ENCODE measurements at regions not wholly inside any gene's neighbourhood (a gene's known extent, or its start where the extent isn't known, plus 50 kb on each side); places are given as distances from the start of the nearest gene placed in this dataset.
A peak's percentile ranks its signal among the peaks of the same experiment; 100 is the strongest.

DNA sequence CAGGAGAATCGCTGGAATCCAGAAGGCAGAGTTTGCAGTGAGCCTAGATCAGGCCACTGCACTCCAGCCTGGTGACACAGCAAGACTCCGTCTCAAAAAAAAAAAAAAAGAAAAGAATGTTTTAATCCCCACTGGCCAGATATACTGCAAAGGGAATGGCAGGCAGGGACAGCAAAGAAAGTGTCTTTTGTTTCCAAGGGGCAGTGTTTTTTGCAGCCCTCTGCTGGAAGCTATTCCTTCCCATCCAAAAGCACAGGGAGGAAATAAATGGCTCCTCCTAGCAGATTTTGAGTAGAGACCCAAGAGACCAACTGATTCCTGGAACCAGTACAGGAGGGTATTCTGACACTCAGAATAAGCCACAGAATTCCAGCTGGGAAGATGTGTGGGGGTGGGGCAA lies 112.5 kb upstream of the STMND1 start:
- H3K27ac ChIP-seq (ENCODE audit: insufficient read depth in 1 of 2, low read depth in 1 of 2, low read length in 2 of 2, poor library complexity in 1 of 2, severe bottlenecking in 2 of 2): no peak overlapping the region
- peaks cover 0 to 16% (median 9%) of the 10 kb centered on the region in 4 experiments for H3K4me1 ChIP-seq (ENCODE audit: control extremely low read depth in 1 of 4, control insufficient read depth in 4 of 4, insufficient read depth in 4 of 4, low read length in 3 of 4)
- H3K9me3 ChIP-seq (ENCODE audit: control extremely low read depth in 1 of 5, control insufficient read depth in 4 of 5, insufficient read depth in 2 of 5, low read depth in 1 of 5, low read length in 4 of 5): peaks cover 0 to 9% (median 0%) of the 10 kb centered on the region in 5 experiments
- no peak for DNase-seq
- ChIA-PET POLR2A (no interaction called here), CTCF (interaction anchor here (1.2 kb wide), 1 partner anchor 9 kb away, joined by 3 read pairs; no protein-coding TSS in a partner anchor)
- WGBS (ENCODE audit: insufficient coverage): 100% methylated on average over 2 of the region's 2 CpGs
- no peak overlapping the region for H3K4me3 ChIP-seq (ENCODE audit: control insufficient read depth in 1 of 7, extremely low read depth in 1 of 7, insufficient read depth in 4 of 7, low read depth in 2 of 7, low read length in 6 of 7)
- no peaks in the 10 kb centered on the region for H3K36me3 ChIP-seq (ENCODE audit: control insufficient read depth in 4 of 4, insufficient read depth in 4 of 4, low read length in 3 of 4)
- no peaks in the 10 kb centered on the region for H3K27me3 ChIP-seq (replicated peaks in 2 of 5; ENCODE audit: control insufficient read depth in 4 of 5, insufficient read depth in 5 of 5, low read length in 4 of 5)

DNA sequence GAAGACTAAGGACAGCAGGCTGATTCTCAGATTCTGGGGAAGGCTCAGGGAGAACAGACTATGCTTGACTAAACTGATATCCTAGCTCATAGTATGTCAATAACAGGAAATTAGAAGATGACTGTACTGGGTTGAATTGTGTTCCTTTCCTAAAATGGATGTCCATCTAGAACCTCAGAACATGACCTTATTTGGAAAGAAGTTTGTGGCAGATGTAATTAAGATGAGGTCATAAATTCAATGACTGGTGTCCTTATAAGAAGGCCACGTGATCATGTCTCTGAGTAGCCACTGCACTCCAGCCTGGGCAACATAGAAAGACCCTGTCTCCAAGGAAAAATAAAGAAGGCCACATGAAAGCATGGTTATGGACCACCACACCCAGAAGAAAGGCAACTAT lies 113.9 kb upstream of the STMND1 start:
- WGBS (ENCODE audit: insufficient coverage): no CpG with 5 or more reads among the region's 1 CpG
- CTCF ChIA-PET: interaction anchor here (0.9 to 1.5 kb wide), 5 partner anchors 8 to 133 kb away, joined by 3 to 4 read pairs (median 3); no protein-coding TSS in a partner anchor
- Histone ChIP-seq H3K9me3 (ENCODE audit: control extremely low read depth in 1 of 5, control insufficient read depth in 4 of 5, insufficient read depth in 2 of 5, low read depth in 1 of 5, low read length in 4 of 5) (peaks cover 0 to 9% (median 0%) of the 10 kb centered on the region in 5 experiments), H3K4me3 (ENCODE audit: control insufficient read depth in 1 of 7, extremely low read depth in 1 of 7, insufficient read depth in 4 of 7, low read depth in 2 of 7, low read length in 6 of 7) (no peak overlapping the region), H3K4me1 (ENCODE audit: control extremely low read depth in 1 of 4, control insufficient read depth in 4 of 4, insufficient read depth in 4 of 4, low read length in 3 of 4) (peaks cover 0 to 16% (median 9%) of the 10 kb centered on the region in 4 experiments), H3K36me3 (ENCODE audit: control insufficient read depth in 4 of 4, insufficient read depth in 4 of 4, low read length in 3 of 4) (no peaks in the 10 kb centered on the region), H3K27me3 (replicated peaks in 2 of 5; ENCODE audit: control insufficient read depth in 4 of 5, insufficient read depth in 5 of 5, low read length in 4 of 5) (peaks cover 0 to 2% (median 0%) of the 10 kb centered on the region in 5 experiments), H3K27ac (ENCODE audit: insufficient read depth in 1 of 2, low read depth in 1 of 2, low read length in 2 of 2, poor library complexity in 1 of 2, severe bottlenecking in 2 of 2) (no peak overlapping the region)
- POLR2A ChIA-PET: no interaction called here
- no peak for DNase-seq

GRCh38 chr6:16985513-16986284 lies 116.2 kb upstream of the STMND1 start:
- CTCF ChIA-PET: interaction anchor here (1.2 to 2.8 kb wide), 2 partner anchors 21 to 101 kb away, joined by 3 to 7 read pairs; no protein-coding TSS in a partner anchor
- Histone ChIP-seq H3K9me3 (ENCODE audit: control extremely low read depth in 1 of 5, control insufficient read depth in 4 of 5, insufficient read depth in 2 of 5, low read depth in 1 of 5, low read length in 4 of 5) (peaks cover 0 to 9% (median 0%) of the 10 kb centered on the region in 5 experiments), H3K4me3 (ENCODE audit: control insufficient read depth in 1 of 7, extremely low read depth in 1 of 7, insufficient read depth in 4 of 7, low read depth in 2 of 7, low read length in 6 of 7) (peak overlapping the region in 1 of 7 experiments; percentile 56), H3K36me3 (ENCODE audit: control insufficient read depth in 4 of 4, insufficient read depth in 4 of 4, low read length in 3 of 4) (no peaks in the 10 kb centered on the region), H3K4me1 (ENCODE audit: control extremely low read depth in 1 of 4, control insufficient read depth in 4 of 4, insufficient read depth in 4 of 4, low read length in 3 of 4) (peaks cover 0 to 16% (median 9%) of the 10 kb centered on the region in 4 experiments), H3K27me3 (replicated peaks in 2 of 5; ENCODE audit: control insufficient read depth in 4 of 5, insufficient read depth in 5 of 5, low read length in 4 of 5) (peaks cover 0 to 2% (median 0%) of the 10 kb centered on the region in 5 experiments), H3K27ac (ENCODE audit: insufficient read depth in 1 of 2, low read depth in 1 of 2, low read length in 2 of 2, poor library complexity in 1 of 2, severe bottlenecking in 2 of 2) (no peak overlapping the region)
- WGBS (ENCODE audit: insufficient coverage): 15% methylated on average over 9 of the region's 10 CpGs
- POLR2A ChIA-PET: interaction anchor here (0.5 to 0.6 kb wide), 2 partner anchors 278 to 1354 kb away, joined by 3 read pairs; no protein-coding TSS in a partner anchor
- peak in 2 of 3 donors; percentile 46 to 57 for DNase-seq

GRCh38 chr6:16982807-16983206 lies 119.0 kb upstream of the STMND1 start:
- peaks cover 0 to 5% (median 0%) of the 10 kb centered on the region in 5 experiments for H3K27me3 ChIP-seq (replicated peaks in 2 of 5; ENCODE audit: control insufficient read depth in 4 of 5, insufficient read depth in 5 of 5, low read length in 4 of 5)
- ChIA-PET POLR2A (no interaction called here), CTCF (no interaction called here)
- no peak overlapping the region for H3K4me3 ChIP-seq (ENCODE audit: control insufficient read depth in 1 of 7, extremely low read depth in 1 of 7, insufficient read depth in 4 of 7, low read depth in 2 of 7, low read length in 6 of 7)
- no peaks in the 10 kb centered on the region for H3K36me3 ChIP-seq (ENCODE audit: control insufficient read depth in 4 of 4, insufficient read depth in 4 of 4, low read length in 3 of 4)
- H3K4me1 ChIP-seq (ENCODE audit: control extremely low read depth in 1 of 4, control insufficient read depth in 4 of 4, insufficient read depth in 4 of 4, low read length in 3 of 4): peaks cover 0 to 16% (median 9%) of the 10 kb centered on the region in 4 experiments
- H3K9me3 ChIP-seq (ENCODE audit: control extremely low read depth in 1 of 5, control insufficient read depth in 4 of 5, insufficient read depth in 2 of 5, low read depth in 1 of 5, low read length in 4 of 5): peaks cover 0 to 3% (median 0%) of the 10 kb centered on the region in 5 experiments
- DNase-seq: no peak
- WGBS (ENCODE audit: insufficient coverage): 100% methylated on average over 3 of the region's 3 CpGs
- no peak overlapping the region for H3K27ac ChIP-seq (ENCODE audit: insufficient read depth in 1 of 2, low read depth in 1 of 2, low read length in 2 of 2, poor library complexity in 1 of 2, severe bottlenecking in 2 of 2)

DNA sequence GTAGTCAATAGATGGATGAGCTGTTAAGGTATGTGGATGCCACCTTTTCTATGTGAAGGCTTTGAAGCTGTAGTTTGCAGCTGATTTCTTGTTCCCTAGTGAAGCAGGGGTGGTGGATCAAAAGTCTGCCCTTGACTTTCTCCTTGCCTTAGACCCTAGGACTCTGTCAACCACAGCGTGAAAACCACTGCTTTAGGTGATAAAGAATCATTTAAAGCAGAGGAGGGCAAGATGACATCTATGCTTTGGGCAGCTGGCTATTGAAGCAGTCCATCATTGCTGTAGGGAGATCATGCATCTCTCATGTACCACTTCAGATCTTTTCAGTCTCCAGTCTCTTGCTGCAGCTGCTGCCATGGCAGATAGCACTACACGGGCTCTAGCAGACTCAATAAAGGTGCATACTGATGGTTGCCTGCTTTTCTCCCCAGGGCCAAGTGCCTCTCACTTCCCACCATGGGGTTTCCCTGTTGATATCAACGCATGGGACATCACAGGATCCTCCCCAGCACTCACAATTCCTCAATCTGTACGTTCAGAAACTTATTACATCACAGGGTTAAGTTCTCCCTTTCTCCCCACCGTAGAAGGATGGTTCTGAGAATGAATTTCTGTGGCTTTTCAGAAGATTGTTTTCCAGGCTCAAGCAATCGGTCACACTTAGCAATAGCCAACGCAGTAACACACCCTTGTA lies 122.0 kb upstream of the STMND1 start:
- DNase-seq: no peak
- Histone ChIP-seq H3K27me3 (replicated peaks in 2 of 5; ENCODE audit: control insufficient read depth in 4 of 5, insufficient read depth in 5 of 5, low read length in 4 of 5) (peaks cover 0 to 5% (median 0%) of the 10 kb centered on the region in 5 experiments), H3K36me3 (ENCODE audit: control insufficient read depth in 4 of 4, insufficient read depth in 4 of 4, low read length in 3 of 4) (no peaks in the 10 kb centered on the region), H3K9me3 (ENCODE audit: control extremely low read depth in 1 of 5, control insufficient read depth in 4 of 5, insufficient read depth in 2 of 5, low read depth in 1 of 5, low read length in 4 of 5) (peaks cover 0 to 3% (median 0%) of the 10 kb centered on the region in 5 experiments), H3K27ac (ENCODE audit: insufficient read depth in 1 of 2, low read depth in 1 of 2, low read length in 2 of 2, poor library complexity in 1 of 2, severe bottlenecking in 2 of 2) (no peak overlapping the region), H3K4me3 (ENCODE audit: control insufficient read depth in 1 of 7, extremely low read depth in 1 of 7, insufficient read depth in 4 of 7, low read depth in 2 of 7, low read length in 6 of 7) (no peak overlapping the region), H3K4me1 (ENCODE audit: control extremely low read depth in 1 of 4, control insufficient read depth in 4 of 4, insufficient read depth in 4 of 4, low read length in 3 of 4) (no peaks in the 10 kb centered on the region)
- POLR2A ChIA-PET: no interaction called here
- whole genome bisulfite sequencing (ENCODE audit: insufficient coverage): 93% methylated on average over 4 of the region's 7 CpGs
- CTCF ChIA-PET: interaction anchor here (1.1 to 1.5 kb wide), 2 partner anchors 9 to 13 kb away, joined by 3 read pairs; no protein-coding TSS in a partner anchor

- Histone ChIP-seq H3K9me3 (ENCODE audit: control extremely low read depth in 1 of 5, control insufficient read depth in 4 of 5, insufficient read depth in 2 of 5, low read depth in 1 of 5, low read length in 4 of 5) (peaks cover 0 to 3% (median 0%) of the 10 kb centered on the region in 5 experiments), H3K27me3 (replicated peaks in 2 of 5; ENCODE audit: control insufficient read depth in 4 of 5, insufficient read depth in 5 of 5, low read length in 4 of 5) (peaks cover 0 to 5% (median 0%) of the 10 kb centered on the region in 5 experiments), H3K4me1 (ENCODE audit: control extremely low read depth in 1 of 4, control insufficient read depth in 4 of 4, insufficient read depth in 4 of 4, low read length in 3 of 4) (no peaks in the 10 kb centered on the region), H3K27ac (ENCODE audit: insufficient read depth in 1 of 2, low read depth in 1 of 2, low read length in 2 of 2, poor library complexity in 1 of 2, severe bottlenecking in 2 of 2) (no peak overlapping the region), H3K4me3 (ENCODE audit: control insufficient read depth in 1 of 7, extremely low read depth in 1 of 7, insufficient read depth in 4 of 7, low read depth in 2 of 7, low read length in 6 of 7) (no peak overlapping the region), H3K36me3 (ENCODE audit: control insufficient read depth in 4 of 4, insufficient read depth in 4 of 4, low read length in 3 of 4) (no peaks in the 10 kb centered on the region)
- CTCF ChIA-PET: interaction anchor here (0.6 kb wide), 1 partner anchor 141 kb away, joined by 3 read pairs; no protein-coding TSS in a partner anchor
- DNase-seq: no peak
- POLR2A ChIA-PET: no interaction called here
Observed at GRCh38 chr6:16978686-16979085, 123.2 kb upstream of the STMND1 start.

Measured in common myeloid progenitor, CD34-positive (primary cell).